ENCODE measurements at regions not wholly inside any gene's neighbourhood (a gene's known extent, or its start where the extent isn't known, plus 50 kb on each side); places are given as distances from the start of the nearest gene placed in this dataset.

GRCh38 chr1:168834225-168834872, 105.3 kb upstream of the DPT start (continued):
- TF ChIP-seq CBX2 (IDR thresholded peaks at IDR 0.05; ENCODE audit: low read depth, low read length) (no peak), CBX2 (CRISPR knock-in tag; IDR thresholded peaks at IDR 0.05; ENCODE audit: low read depth) (no peak), ZFP1 (CRISPR knock-in tag; IDR thresholded peaks at IDR 0.05) (peak; percentile 35; the same call in 1 of the 2 replicates), LCORL (IDR thresholded peaks at IDR 0.05) (no peak), LCORL (CRISPR knock-in tag; IDR thresholded peaks at IDR 0.05) (no peak; the same call in none of the 2 replicates), POLR2G (IDR thresholded peaks at IDR 0.05; ENCODE audit: low read depth, low read length) (0 out of 2 replicates have a peak, but pooled peaks have one; percentile 6), ZNF567 (CRISPR knock-in tag; IDR thresholded peaks at IDR 0.05; ENCODE audit: borderline replicate concordance) (no peak), FOXJ3 (CRISPR knock-in tag; IDR thresholded peaks at IDR 0.05; ENCODE audit: borderline replicate concordance) (peak; percentile 65; the same call in 1 of the 2 replicates), ZNF678 (CRISPR knock-in tag; IDR thresholded peaks at IDR 0.05) (0 out of 2 replicates have a peak, but pooled peaks have one; percentile 38), CEBPG (CRISPR knock-in tag; IDR thresholded peaks at IDR 0.05) (peak; percentile 68), HNF4A (CRISPR knock-in tag; IDR thresholded peaks at IDR 0.05) (peak; percentile 88), HHEX (CRISPR knock-in tag; IDR thresholded peaks at IDR 0.05) (no peak), ZNF468 (CRISPR knock-in tag; IDR thresholded peaks at IDR 0.05) (no peak), ZNF772 (CRISPR knock-in tag; IDR thresholded peaks at IDR 0.05) (peak; percentile 41; the same call in 1 of the 2 replicates), SRSF9 (IDR thresholded peaks at IDR 0.05; ENCODE audit: borderline replicate concordance, insufficient read depth, low read depth, low read length, poor library complexity, severe bottlenecking) (no peak), ZFX (CRISPR knock-in tag; IDR thresholded peaks at IDR 0.05; ENCODE audit: low read depth) (peak; percentile 47), MAFF (IDR thresholded peaks at IDR 0.05; ENCODE audit: low read depth, low read length) (0 out of 2 replicates have a peak, but pooled peaks have one; percentile 31), SOX5 (CRISPR knock-in tag; IDR thresholded peaks at IDR 0.05; ENCODE audit: borderline replicate concordance) (peak; percentile 88; the same call in 1 of the 2 replicates), MLX (CRISPR knock-in tag; IDR thresholded peaks at IDR 0.05) (peak; percentile 97), SOX13 (IDR thresholded peaks at IDR 0.05) (peak; percentile 60; the same call in 1 of the 2 replicates), SOX13 (CRISPR knock-in tag; conservative IDR thresholded peaks at IDR 0.05 in 1 of 2, IDR thresholded peaks at IDR 0.05 in 1 of 2) (peak in 1 of 2 experiments; percentile 90; a peak in 2 of 4 replicates), ARID5B (CRISPR knock-in tag; IDR thresholded peaks at IDR 0.05) (peak; percentile 98), ZBTB4 (CRISPR knock-in tag; IDR thresholded peaks at IDR 0.05; ENCODE audit: borderline replicate concordance) (no peak), KDM4B (CRISPR knock-in tag; IDR thresholded peaks at IDR 0.05) (peak; percentile 43; the same call in 1 of the 2 replicates), SAP130 (CRISPR knock-in tag; IDR thresholded peaks at IDR 0.05; ENCODE audit: low read depth) (peak; percentile 82)
